ENCODE measurements at regions not wholly inside any gene's neighbourhood (a gene's known extent, or its start where the extent isn't known, plus 50 kb on each side); places are given as distances from the start of the nearest gene placed in this dataset.

GRCh38 chr5:176151281-176151680 lies 86.9 kb upstream of the SIMC1 start:
- DNase-seq, result no peak

GRCh38 chr5:176152191-176152929 lies 85.9 kb upstream of the SIMC1 start:
- DNase-seq, result no peak

- DNase-seq, result no peak
These were observed 85.3 kb upstream of the SIMC1 start for GRCh38 chr5:176152930-176153311.

GRCh38 chr5:176153741-176154140 lies 84.5 kb upstream of the SIMC1 start:
- DNase-seq, result no peak

- no peak for DNase-seq
These were observed 83.4 kb upstream of the SIMC1 start for GRCh38 chr5:176154821-176155220.

- DNase-seq, result no peak
These were observed 82.3 kb upstream of the SIMC1 start for GRCh38 chr5:176155922-176156359.

GRCh38 chr5:176157656-176158055 lies 80.6 kb upstream of the SIMC1 start:
- no peak for DNase-seq

- DNase-seq, result no peak
These were observed 76.8 kb upstream of the SIMC1 start for GRCh38 chr5:176161431-176161830.

GRCh38 chr5:176162198-176162597 lies 76.0 kb upstream of the SIMC1 start:
- no peak for DNase-seq

GRCh38 chr5:176162888-176163287 lies 75.3 kb upstream of the SIMC1 start:
- DNase-seq, result no peak

GRCh38 chr5:176166427-176166826 lies 71.8 kb upstream of the SIMC1 start:
- no peak for DNase-seq

GRCh38 chr5:176167800-176168199 lies 70.4 kb upstream of the SIMC1 start:
- DNase-seq, result no peak

- DNase-seq, result no peak
These were observed 68.7 kb upstream of the SIMC1 start for GRCh38 chr5:176169393-176170063.

GRCh38 chr5:176170084-176170483 lies 68.1 kb upstream of the SIMC1 start:
- no peak for DNase-seq

- no peak for DNase-seq
These were observed 67.0 kb upstream of the SIMC1 start for GRCh38 chr5:176171171-176171760.

- no peak for DNase-seq
These were observed 66.0 kb upstream of the SIMC1 start for GRCh38 chr5:176172246-176172645.

- no peak for DNase-seq
These were observed 64.6 kb upstream of the SIMC1 start for GRCh38 chr5:176173647-176174046.

- DNase-seq, result no peak
These were observed 63.7 kb upstream of the SIMC1 start for GRCh38 chr5:176174345-176175025.

GRCh38 chr5:176175101-176175852 lies 62.9 kb upstream of the SIMC1 start:
- DNase-seq, result no peak

GRCh38 chr5:176176231-176176630 lies 62.0 kb upstream of the SIMC1 start:
- DNase-seq, result no peak

GRCh38 chr5:176178789-176179188 lies 59.4 kb upstream of the SIMC1 start:
- no peak for DNase-seq

- no peak for DNase-seq
These were observed 57.9 kb upstream of the SIMC1 start for GRCh38 chr5:176180339-176180738.

GRCh38 chr5:176180781-176181180 lies 57.4 kb upstream of the SIMC1 start:
- DNase-seq, result no peak

All from NCI-H1092 (cell line).